ENCODE measurements at regions not wholly inside any gene's neighbourhood (a gene's known extent, or its start where the extent isn't known, plus 50 kb on each side); places are given as distances from the start of the nearest gene placed in this dataset.

DNA sequence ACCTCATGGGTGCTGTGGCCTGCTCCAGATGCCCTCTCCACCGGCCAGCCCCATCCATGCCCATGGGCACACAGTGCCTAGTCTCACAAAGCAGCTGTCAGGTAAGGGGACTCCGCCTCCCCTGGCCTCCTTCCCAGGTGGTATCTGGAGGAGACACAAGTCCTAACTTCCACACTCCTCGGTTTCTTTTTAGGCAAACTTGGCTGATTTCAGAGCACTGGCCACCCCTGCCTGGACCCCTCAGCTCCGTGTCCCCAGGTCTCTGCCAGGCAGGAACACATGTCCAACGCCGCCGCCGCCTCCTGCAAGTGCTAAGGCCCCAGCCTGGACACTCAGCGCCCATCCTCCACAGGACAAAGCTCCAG, 324.1 kb upstream of the DIO3 start:
- WGBS (ENCODE audit: insufficient coverage), result 77% methylated on average over 9 of the region's 9 CpGs
- no peak for DNase-seq
- TF ChIP-seq, protein P1, sequence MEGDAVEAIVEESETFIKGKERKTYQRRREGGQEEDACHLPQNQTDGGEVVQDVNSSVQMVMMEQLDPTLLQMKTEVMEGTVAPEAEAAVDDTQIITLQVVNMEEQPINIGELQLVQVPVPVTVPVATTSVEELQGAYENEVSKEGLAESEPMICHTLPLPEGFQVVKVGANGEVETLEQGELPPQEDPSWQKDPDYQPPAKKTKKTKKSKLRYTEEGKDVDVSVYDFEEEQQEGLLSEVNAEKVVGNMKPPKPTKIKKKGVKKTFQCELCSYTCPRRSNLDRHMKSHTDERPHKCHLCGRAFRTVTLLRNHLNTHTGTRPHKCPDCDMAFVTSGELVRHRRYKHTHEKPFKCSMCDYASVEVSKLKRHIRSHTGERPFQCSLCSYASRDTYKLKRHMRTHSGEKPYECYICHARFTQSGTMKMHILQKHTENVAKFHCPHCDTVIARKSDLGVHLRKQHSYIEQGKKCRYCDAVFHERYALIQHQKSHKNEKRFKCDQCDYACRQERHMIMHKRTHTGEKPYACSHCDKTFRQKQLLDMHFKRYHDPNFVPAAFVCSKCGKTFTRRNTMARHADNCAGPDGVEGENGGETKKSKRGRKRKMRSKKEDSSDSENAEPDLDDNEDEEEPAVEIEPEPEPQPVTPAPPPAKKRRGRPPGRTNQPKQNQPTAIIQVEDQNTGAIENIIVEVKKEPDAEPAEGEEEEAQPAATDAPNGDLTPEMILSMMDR (IDR thresholded peaks at IDR 0.05), result no peak
- no peak overlapping the region for H3K4me2 ChIP-seq (replicated peaks; ENCODE audit: extremely low read depth, low read length, poor library complexity, severe bottlenecking)
- H3K4me3 ChIP-seq (replicated peaks in 1 of 3; ENCODE audit: low read depth in 2 of 3, low read length in 3 of 3), result no peak overlapping the region
- no peak overlapping the region for H2AFZ ChIP-seq (ENCODE audit: insufficient read depth, low read depth, low read length, poor library complexity, severe bottlenecking)
- H3K9ac ChIP-seq (ENCODE audit: insufficient read depth, low read length, poor library complexity, severe bottlenecking), result no peak overlapping the region
- Mint-ChIP-seq H3K9me3 (peaks cover 0 to 3% (median 0%) of the 10 kb centered on the region in 7 donors), H3K36me3 (no peaks in the 10 kb centered on the region), H3K4me3 (no peak overlapping the region), H3K4me1 (no peaks in the 10 kb centered on the region), H3K27ac (no peak overlapping the region), H3K27me3 (ENCODE audit: low read depth in 3 of 3) (peaks cover 0 to 7% (median 4%) of the 10 kb centered on the region in 3 donors)
- H3K36me3 ChIP-seq (replicated peaks in 1 of 2; ENCODE audit: control insufficient read depth in 1 of 2, insufficient read depth in 2 of 2, low read length in 2 of 2), result no peaks in the 10 kb centered on the region
- intact Hi-C loops (cut with micrococcal nuclease), result no loop called here
- H3K27ac ChIP-seq (ENCODE audit: low read depth in 1 of 2, low read length in 2 of 2), result no peak overlapping the region
- no peaks in the 10 kb centered on the region for H4K20me1 ChIP-seq (ENCODE audit: insufficient read depth, low read length)
- no peaks in the 10 kb centered on the region for H3K27me3 ChIP-seq (ENCODE audit: control insufficient read depth in 2 of 2, insufficient read depth in 2 of 2, low read length in 2 of 2)
- no peaks in the 10 kb centered on the region for H3K4me1 ChIP-seq (ENCODE audit: control insufficient read depth in 1 of 2, insufficient read depth in 2 of 2, low read length in 2 of 2)
- H3K9me3 ChIP-seq (replicated peaks in 1 of 2; ENCODE audit: control insufficient read depth in 1 of 2, insufficient read depth in 1 of 2, low read length in 2 of 2), result no peaks in the 10 kb centered on the region
- no peaks in the 10 kb centered on the region for H3K79me2 ChIP-seq (ENCODE audit: insufficient read depth, low read length)

DNA sequence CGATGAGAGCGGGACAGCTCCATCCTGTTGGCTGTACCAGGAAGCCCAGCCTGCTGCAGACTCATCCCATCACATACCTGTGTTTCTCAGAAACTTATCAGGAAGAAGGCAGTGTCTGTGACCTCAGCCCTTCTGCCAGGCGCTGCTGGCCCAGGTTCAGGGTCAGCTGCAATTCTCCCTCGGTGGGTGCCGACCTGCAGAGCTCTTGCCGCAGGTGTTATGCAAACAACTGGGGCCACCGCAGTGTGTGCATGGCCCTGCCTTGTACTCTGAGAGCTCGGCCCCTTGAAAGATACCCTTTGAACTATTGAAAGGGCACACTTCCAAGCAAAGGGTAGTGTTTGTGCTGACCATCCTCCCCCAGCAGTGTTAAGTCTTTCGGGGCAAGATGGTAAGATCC, 322.2 kb upstream of the DIO3 start:
- Histone ChIP-seq H2AFZ (ENCODE audit: insufficient read depth, low read depth, low read length, poor library complexity, severe bottlenecking) (no peak overlapping the region), H3K36me3 (replicated peaks in 1 of 2; ENCODE audit: control insufficient read depth in 1 of 2, insufficient read depth in 2 of 2, low read length in 2 of 2) (no peaks in the 10 kb centered on the region), H3K4me1 (ENCODE audit: control insufficient read depth in 1 of 2, insufficient read depth in 2 of 2, low read length in 2 of 2) (no peaks in the 10 kb centered on the region), H3K27me3 (ENCODE audit: control insufficient read depth in 2 of 2, insufficient read depth in 2 of 2, low read length in 2 of 2) (no peaks in the 10 kb centered on the region), H3K9ac (ENCODE audit: insufficient read depth, low read length, poor library complexity, severe bottlenecking) (no peak overlapping the region), H4K20me1 (ENCODE audit: insufficient read depth, low read length) (no peaks in the 10 kb centered on the region), H3K4me2 (replicated peaks; ENCODE audit: extremely low read depth, low read length, poor library complexity, severe bottlenecking) (no peak overlapping the region), H3K79me2 (ENCODE audit: insufficient read depth, low read length) (no peaks in the 10 kb centered on the region), H3K9me3 (replicated peaks in 1 of 2; ENCODE audit: control insufficient read depth in 1 of 2, insufficient read depth in 1 of 2, low read length in 2 of 2) (no peaks in the 10 kb centered on the region), H3K4me3 (replicated peaks in 1 of 3; ENCODE audit: low read depth in 2 of 3, low read length in 3 of 3) (no peak overlapping the region), H3K27ac (ENCODE audit: low read depth in 1 of 2, low read length in 2 of 2) (no peak overlapping the region)
- H3K4me1 Mint-ChIP-seq, result no peaks in the 10 kb centered on the region
- no peak for DNase-seq
- TF ChIP-seq, protein P1 (IDR thresholded peaks at IDR 0.05), result no peak
- peak overlapping the region in 1 of 7 donors; percentile 30 for H3K27ac Mint-ChIP-seq
- H3K27me3 Mint-ChIP-seq (ENCODE audit: low read depth in 3 of 3), result peaks cover 0 to 1% (median 0%) of the 10 kb centered on the region in 3 donors
- no peaks in the 10 kb centered on the region for H3K36me3 Mint-ChIP-seq
- intact Hi-C loops (cut with micrococcal nuclease), result no loop called here
- H3K9me3 Mint-ChIP-seq, result peaks cover 0 to 4% (median 2%) of the 10 kb centered on the region in 7 donors
- no peak overlapping the region for H3K4me3 Mint-ChIP-seq
- WGBS (ENCODE audit: insufficient coverage), result 92% methylated on average over 5 of the region's 9 CpGs

Data from CD14-positive monocyte (primary cell).